ENCODE measurements at regions not wholly inside any gene's neighbourhood (a gene's known extent, or its start where the extent isn't known, plus 50 kb on each side); places are given as distances from the start of the nearest gene placed in this dataset.

- no peak for DNase-seq (ENCODE audit: low spot score)
These were observed 422.6 kb downstream of the NUF2 start for GRCh38 chr1:163744301-163744887.

GRCh38 chr1:163745204-163745603 lies 423.4 kb downstream of the NUF2 start:
- no peak for DNase-seq (ENCODE audit: low spot score)

- DNase-seq (ENCODE audit: low spot score), result no peak
These were observed 425.5 kb downstream of the NUF2 start for GRCh38 chr1:163747261-163747660.

GRCh38 chr1:163747855-163748254 lies 426.1 kb downstream of the NUF2 start:
- no peak for DNase-seq (ENCODE audit: low spot score)

- no peak for DNase-seq (ENCODE audit: low spot score)
These were observed 437.4 kb downstream of the NUF2 start for GRCh38 chr1:163758977-163759670.

GRCh38 chr1:163761898-163762297 lies 440.1 kb downstream of the NUF2 start:
- DNase-seq (ENCODE audit: low spot score), result no peak

- DNase-seq (ENCODE audit: low spot score), result no peak
These were observed 444.6 kb downstream of the NUF2 start for GRCh38 chr1:163766257-163766918.

GRCh38 chr1:163768576-163768975 lies 446.8 kb downstream of the NUF2 start:
- DNase-seq (ENCODE audit: low spot score), result no peak

- peak; percentile 70 for DNase-seq (ENCODE audit: low spot score)
These were observed 448.5 kb downstream of the NUF2 start for GRCh38 chr1:163770265-163770664.

GRCh38 chr1:163771637-163772036 lies 449.9 kb downstream of the NUF2 start:
- no peak for DNase-seq (ENCODE audit: low spot score)

- DNase-seq (ENCODE audit: low spot score), result no peak
These were observed 450.5 kb downstream of the NUF2 start for GRCh38 chr1:163772246-163772645.

GRCh38 chr1:163773396-163773795 lies 451.6 kb downstream of the NUF2 start:
- DNase-seq (ENCODE audit: low spot score), result no peak

- DNase-seq (ENCODE audit: low spot score), result no peak
These were observed 452.7 kb downstream of the NUF2 start for GRCh38 chr1:163774401-163774945.

GRCh38 chr1:163774978-163775620 lies 453.3 kb downstream of the NUF2 start:
- DNase-seq (ENCODE audit: low spot score), result peak; percentile 44

GRCh38 chr1:163777205-163777604 lies 455.5 kb downstream of the NUF2 start:
- no peak for DNase-seq (ENCODE audit: low spot score)

GRCh38 chr1:163781146-163781545 lies 459.4 kb downstream of the NUF2 start:
- DNase-seq (ENCODE audit: low spot score), result no peak

- DNase-seq (ENCODE audit: low spot score), result no peak
These were observed 464.2 kb downstream of the NUF2 start for GRCh38 chr1:163785868-163786405.

GRCh38 chr1:163789911-163790310 lies 468.2 kb downstream of the NUF2 start:
- DNase-seq (ENCODE audit: low spot score), result no peak

- peak; percentile 36 for DNase-seq (ENCODE audit: low spot score)
These were observed 472.8 kb downstream of the NUF2 start for GRCh38 chr1:163794551-163794950.

- no peak for DNase-seq (ENCODE audit: low spot score)
These were observed 474.7 kb downstream of the NUF2 start for GRCh38 chr1:163796394-163796821.

GRCh38 chr1:163797816-163798215 lies 476.1 kb downstream of the NUF2 start:
- DNase-seq (ENCODE audit: low spot score), result no peak

All from umbilical cord (tissue), 1 donor.